ENCODE measurements at regions not wholly inside any gene's neighbourhood (a gene's known extent, or its start where the extent isn't known, plus 50 kb on each side); places are given as distances from the start of the nearest gene placed in this dataset.
"Not testable (repeated sequence)": the region's sequence is repeated elsewhere in the genome, so short reads cannot be mapped to it uniquely, and the experiment has no call there.

DNA sequence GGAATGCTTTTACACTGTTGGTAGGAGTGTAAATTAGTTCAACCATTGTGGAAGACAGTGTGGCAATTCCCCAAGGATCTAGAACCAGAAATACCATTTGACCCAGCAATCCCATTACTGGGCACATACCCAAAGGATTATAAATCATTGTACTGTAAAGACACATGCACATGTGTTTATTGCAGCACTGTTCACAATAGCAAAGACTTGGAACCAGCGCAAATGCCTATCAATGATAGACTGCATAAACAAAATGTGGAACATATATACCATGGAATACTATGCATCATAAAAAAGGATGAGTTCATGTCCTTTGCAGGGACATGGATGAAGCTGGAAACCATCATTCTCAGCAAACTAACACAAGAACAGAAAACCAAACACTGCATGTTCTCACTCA lies 174.8 kb upstream of the KRR1 start:
- TF ChIP-seq, protein P1, sequence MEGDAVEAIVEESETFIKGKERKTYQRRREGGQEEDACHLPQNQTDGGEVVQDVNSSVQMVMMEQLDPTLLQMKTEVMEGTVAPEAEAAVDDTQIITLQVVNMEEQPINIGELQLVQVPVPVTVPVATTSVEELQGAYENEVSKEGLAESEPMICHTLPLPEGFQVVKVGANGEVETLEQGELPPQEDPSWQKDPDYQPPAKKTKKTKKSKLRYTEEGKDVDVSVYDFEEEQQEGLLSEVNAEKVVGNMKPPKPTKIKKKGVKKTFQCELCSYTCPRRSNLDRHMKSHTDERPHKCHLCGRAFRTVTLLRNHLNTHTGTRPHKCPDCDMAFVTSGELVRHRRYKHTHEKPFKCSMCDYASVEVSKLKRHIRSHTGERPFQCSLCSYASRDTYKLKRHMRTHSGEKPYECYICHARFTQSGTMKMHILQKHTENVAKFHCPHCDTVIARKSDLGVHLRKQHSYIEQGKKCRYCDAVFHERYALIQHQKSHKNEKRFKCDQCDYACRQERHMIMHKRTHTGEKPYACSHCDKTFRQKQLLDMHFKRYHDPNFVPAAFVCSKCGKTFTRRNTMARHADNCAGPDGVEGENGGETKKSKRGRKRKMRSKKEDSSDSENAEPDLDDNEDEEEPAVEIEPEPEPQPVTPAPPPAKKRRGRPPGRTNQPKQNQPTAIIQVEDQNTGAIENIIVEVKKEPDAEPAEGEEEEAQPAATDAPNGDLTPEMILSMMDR (IDR thresholded peaks at IDR 0.05), result not testable (repeated sequence)
- TF ChIP-seq, protein P2, sequence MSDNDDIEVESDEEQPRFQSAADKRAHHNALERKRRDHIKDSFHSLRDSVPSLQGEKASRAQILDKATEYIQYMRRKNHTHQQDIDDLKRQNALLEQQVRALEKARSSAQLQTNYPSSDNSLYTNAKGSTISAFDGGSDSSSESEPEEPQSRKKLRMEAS (IDR thresholded peaks at IDR 0.05), result not testable (repeated sequence)
- TF ChIP-seq ZNF302 (CRISPR knock-in tag; IDR thresholded peaks at IDR 0.05); POLR2A (IDR thresholded peaks at IDR 0.05; ENCODE audit: low read length); MYC (IDR thresholded peaks at IDR 0.05; ENCODE audit: borderline replicate concordance, low read length); RFX5 (IDR thresholded peaks at IDR 0.05); MAZ (IDR thresholded peaks at IDR 0.05; ENCODE audit: borderline replicate concordance, low read depth, low read length); EP300 (IDR thresholded peaks at IDR 0.05); BHLHE40 (IDR thresholded peaks at IDR 0.05; ENCODE audit: low read depth, low read length); CEBPB (IDR thresholded peaks at IDR 0.05): not testable (repeated sequence)
